BJ (cell line): ENCODE measurements at regions not wholly inside any gene's neighbourhood (a gene's known extent, or its start where the extent isn't known, plus 50 kb on each side); places are given as distances from the start of the nearest gene placed in this dataset.
A peak's percentile ranks its signal among the peaks of the same experiment; 100 is the strongest.

Experiments used
- CTCF ChIA-PET: fragments of 350-600 bp; formaldehyde crosslinking; extraction: SDS; loops from one replicate; lab custom pipeline; 2021; ENCODE audit warnings: antibody characterized with exemption, inconsistent platforms; lab: Yijun Ruan, JAX
- POLR2A ChIA-PET: fragments of 300-600 bp; sonication (Branson Sonifier 250); formaldehyde crosslinking; extraction: SDS; loops from one replicate; lab custom pipeline; 2021; ENCODE audit warnings: antibody characterized with exemption; lab: Charles Lee
- DNase-seq: peaks from one replicate; pipeline ENCODE4 v3.0.0-alpha.2; 2011; ENCODE audit warnings: low read depth
- H3K27me3 ChIP-seq: 2 replicates; pipeline ENCODE4 v1.6.0; 2011; ENCODE audit warnings: low read length; ENCODE audit not compliant: control insufficient read depth, insufficient read depth
- H3K36me3 ChIP-seq: 2 replicates; pipeline ENCODE4 v1.5.1; 2011; ENCODE audit warnings: low read length; ENCODE audit not compliant: control insufficient read depth, insufficient read depth
- H3K4me3 ChIP-seq: 2 replicates; pipeline ENCODE4 v1.5.1; 2011; ENCODE audit warnings: low read depth, mild to moderate bottlenecking, control low read depth, low read length
- TF ChIP-seq, protein P1 (sequence below): IDR thresholded peaks from 2 replicates; pipeline ENCODE4 v1.5.1; 2011; ENCODE audit warnings: low read depth, mild to moderate bottlenecking, control low read depth, inconsistent platforms, low read length, moderate library complexity; ENCODE audit not compliant: insufficient read depth

DNA sequence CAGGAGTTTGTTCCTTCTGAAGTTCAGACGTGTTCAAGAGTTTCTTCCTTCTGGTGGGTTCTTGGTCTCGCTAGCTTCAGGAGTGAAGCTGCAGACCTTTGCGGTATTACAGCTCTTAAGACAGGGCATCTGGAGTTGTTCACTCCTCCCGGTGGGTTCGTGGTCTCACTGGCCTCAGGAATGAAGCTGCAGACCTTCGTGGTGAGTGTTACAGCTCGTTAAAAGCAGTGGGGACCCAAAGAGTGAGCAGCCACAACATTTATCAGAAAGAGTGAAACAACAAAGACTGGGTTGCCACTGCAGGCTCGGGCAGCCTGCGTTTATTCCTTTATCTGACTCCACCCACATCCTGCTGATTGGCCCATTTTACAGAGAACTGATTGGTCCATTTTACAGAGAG lies 373.1 kb downstream of the ETS1 start:
- no peaks in the 10 kb centered on the region for H3K36me3 ChIP-seq
- H3K4me3 ChIP-seq, result no peak overlapping the region
- TF ChIP-seq, protein P1, sequence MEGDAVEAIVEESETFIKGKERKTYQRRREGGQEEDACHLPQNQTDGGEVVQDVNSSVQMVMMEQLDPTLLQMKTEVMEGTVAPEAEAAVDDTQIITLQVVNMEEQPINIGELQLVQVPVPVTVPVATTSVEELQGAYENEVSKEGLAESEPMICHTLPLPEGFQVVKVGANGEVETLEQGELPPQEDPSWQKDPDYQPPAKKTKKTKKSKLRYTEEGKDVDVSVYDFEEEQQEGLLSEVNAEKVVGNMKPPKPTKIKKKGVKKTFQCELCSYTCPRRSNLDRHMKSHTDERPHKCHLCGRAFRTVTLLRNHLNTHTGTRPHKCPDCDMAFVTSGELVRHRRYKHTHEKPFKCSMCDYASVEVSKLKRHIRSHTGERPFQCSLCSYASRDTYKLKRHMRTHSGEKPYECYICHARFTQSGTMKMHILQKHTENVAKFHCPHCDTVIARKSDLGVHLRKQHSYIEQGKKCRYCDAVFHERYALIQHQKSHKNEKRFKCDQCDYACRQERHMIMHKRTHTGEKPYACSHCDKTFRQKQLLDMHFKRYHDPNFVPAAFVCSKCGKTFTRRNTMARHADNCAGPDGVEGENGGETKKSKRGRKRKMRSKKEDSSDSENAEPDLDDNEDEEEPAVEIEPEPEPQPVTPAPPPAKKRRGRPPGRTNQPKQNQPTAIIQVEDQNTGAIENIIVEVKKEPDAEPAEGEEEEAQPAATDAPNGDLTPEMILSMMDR, result no peak
- DNase-seq, result no peak
- H3K27me3 ChIP-seq, result no peaks in the 10 kb centered on the region
- CTCF ChIA-PET, result interaction anchor here (0.6 kb wide), 1 partner anchor 174 kb away, joined by 3 read pairs; no protein-coding TSS in a partner anchor
- POLR2A ChIA-PET, result no interaction called here

DNA sequence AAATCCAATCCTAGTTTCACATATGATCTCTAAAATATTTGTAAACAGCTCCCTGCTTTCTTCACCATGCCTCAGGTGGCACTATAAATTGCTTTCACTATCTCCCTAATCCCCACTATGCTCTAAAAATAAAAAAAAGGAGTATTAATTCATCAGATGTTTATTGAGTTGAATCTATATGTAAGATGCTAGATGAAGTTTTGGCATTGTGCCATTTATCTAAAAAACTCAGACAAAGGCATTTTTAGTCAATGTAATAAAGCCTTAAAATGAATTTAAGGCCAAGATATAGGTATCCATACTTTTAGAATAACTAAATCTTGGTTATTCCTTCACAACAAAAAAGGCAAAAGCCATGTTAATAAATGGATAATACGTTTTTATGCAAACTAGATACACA lies 373.9 kb downstream of the ETS1 start:
- DNase-seq, result no peak
- Histone ChIP-seq H3K27me3 (no peaks in the 10 kb centered on the region), H3K36me3 (no peaks in the 10 kb centered on the region), H3K4me3 (no peak overlapping the region)
- ChIA-PET CTCF (no interaction called here), POLR2A (no interaction called here)
- TF ChIP-seq, protein P1, result no peak

DNA sequence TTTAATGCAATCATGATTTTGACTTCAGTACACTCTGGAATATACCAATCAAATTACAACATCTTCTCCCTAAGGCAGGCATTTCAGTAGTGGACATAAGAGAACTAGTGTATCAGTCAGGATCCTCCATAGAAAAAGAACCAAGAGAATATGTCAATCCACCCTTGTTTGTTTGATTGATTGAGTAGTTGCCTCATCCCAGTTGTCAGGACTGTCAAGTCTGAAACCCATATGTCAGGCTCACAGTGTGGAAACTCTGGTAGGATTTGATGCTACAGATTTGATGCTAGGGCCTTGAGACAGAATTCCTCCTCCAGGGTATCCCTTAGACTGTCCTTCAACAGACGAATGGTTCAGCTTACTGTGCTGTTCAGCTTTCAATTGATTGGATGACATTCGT lies 375.0 kb downstream of the ETS1 start:
- ChIA-PET POLR2A (no interaction called here), CTCF (no interaction called here)
- H3K36me3 ChIP-seq, result no peaks in the 10 kb centered on the region
- H3K27me3 ChIP-seq, result no peaks in the 10 kb centered on the region
- H3K4me3 ChIP-seq, result no peak overlapping the region
- DNase-seq, result no peak
- TF ChIP-seq, protein P1, result no peak

DNA sequence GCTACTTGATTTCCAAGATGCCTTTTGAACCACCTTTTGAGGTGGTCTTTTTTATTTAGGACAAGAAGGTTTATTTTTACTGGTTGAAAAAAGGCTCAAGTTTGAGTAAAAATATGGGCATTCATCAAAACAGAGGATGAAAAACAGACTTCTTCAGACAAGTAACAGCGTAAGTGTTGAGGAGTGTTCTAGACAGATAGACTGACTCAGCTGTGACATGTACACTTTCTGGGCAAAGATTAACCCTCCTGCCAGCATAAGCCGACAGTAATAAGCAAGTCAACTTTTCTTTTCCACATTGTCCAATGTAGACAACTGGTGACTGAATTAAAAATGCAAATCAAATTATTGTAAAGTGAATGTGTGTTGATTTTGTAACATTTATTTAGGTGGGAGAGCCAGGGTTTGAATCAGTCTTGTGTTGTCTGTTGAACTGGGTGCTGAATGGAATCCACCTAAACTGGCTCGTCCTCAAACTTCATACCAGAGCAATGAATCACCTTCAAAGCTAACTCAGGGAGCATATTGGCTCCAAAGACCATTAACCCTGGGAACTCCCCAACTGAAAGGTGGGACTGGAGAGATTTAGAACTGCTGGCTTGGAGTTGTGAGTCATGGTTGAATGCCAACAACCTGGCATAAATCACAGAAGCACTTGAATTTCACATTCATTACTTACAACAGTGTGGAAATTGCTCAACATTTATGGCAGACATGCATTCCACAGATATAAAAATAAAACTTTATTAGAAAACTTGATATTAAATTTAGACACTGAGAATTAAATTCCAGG lies 377.0 kb downstream of the ETS1 start:
- ChIA-PET CTCF (interaction anchor here (0.6 to 1.9 kb wide), 2 partner anchors 9 to 19 kb away, joined by 3 to 9 read pairs; no protein-coding TSS in a partner anchor), POLR2A (interaction anchor here (0.6 kb wide), 1 partner anchor 9 kb away, joined by 3 read pairs; no protein-coding TSS in a partner anchor)
- H3K4me3 ChIP-seq, result no peak overlapping the region
- TF ChIP-seq, protein P1, result no peak
- DNase-seq, result peak; percentile 82
- no peaks in the 10 kb centered on the region for H3K36me3 ChIP-seq
- no peaks in the 10 kb centered on the region for H3K27me3 ChIP-seq

DNA sequence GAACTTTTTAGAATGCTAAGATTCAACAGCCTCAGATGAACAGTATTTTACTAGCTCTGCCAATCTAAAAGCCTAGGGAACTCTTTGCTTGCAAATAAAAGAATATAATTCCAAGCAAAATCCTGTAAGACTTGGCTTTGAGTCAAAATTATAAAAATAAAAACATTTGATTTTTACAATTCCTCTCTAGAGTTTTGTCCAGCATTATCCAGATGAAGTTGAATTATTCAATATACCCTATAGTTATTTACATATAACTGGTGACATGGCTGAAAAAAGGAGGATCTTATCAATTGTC lies 378.3 kb downstream of the ETS1 start:
- DNase-seq, result no peak
- H3K36me3 ChIP-seq, result no peaks in the 10 kb centered on the region
- TF ChIP-seq, protein P1, result no peak
- no peaks in the 10 kb centered on the region for H3K27me3 ChIP-seq
- ChIA-PET CTCF (interaction anchor here (0.8 to 1.0 kb wide), 2 partner anchors 30 to 79 kb away, joined by 3 read pairs; no protein-coding TSS in a partner anchor), POLR2A (no interaction called here)
- H3K4me3 ChIP-seq, result no peak overlapping the region
